GM19324 (cell line): ENCODE measurements at regions not wholly inside any gene's neighbourhood (a gene's known extent, or its start where the extent isn't known, plus 50 kb on each side); places are given as distances from the start of the nearest gene placed in this dataset.

Experiments used
- ATAC-seq: cut with Tn5 transposase; IDR thresholded peaks from one replicate; pipeline ENCODE4 v1.9.1; 2021; ENCODE audit warnings: mild to moderate bottlenecking, moderate library complexity; ENCODE audit not compliant: unreplicated experiment, low FRiP score

DNA sequence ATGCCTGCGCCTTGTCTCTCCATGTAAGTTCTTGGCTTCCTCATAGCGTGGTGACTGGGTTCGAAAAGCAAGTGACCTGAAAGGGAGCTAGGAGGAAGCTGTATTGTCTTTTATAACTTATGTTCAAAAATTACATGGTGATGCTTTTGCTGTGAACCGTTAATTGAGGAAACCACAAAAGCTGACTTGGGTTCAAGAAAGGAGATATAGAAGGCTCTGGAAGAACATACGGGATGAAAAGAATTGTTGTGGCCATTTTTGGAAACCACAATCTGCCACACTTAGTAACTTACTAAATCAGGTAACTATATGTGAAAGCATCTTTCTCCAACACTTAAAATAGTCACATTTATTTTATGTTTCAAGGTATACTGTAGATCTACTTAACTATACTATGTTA is 177.0 kb upstream of the RBMS1 start:
- ATAC-seq, result no peak

DNA sequence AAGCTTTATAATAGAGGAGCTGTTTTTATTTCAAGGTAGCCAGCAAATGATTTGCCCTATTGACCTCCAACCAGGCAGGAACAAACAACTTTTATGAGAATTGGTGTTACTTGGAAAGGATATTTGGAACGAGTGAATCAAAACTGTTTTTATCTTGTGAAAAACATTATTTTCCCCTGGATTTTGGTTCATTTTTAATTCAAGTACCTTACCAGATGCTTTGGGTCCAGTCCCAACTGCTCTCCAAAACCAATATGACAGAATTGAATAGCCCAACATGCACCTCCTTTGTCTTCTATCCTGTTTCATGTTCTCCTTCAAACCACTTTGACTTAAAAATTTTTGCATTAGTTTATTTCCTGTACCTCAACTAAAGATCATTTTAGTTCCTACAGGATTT is 178.6 kb upstream of the RBMS1 start:
- no peak for ATAC-seq

DNA sequence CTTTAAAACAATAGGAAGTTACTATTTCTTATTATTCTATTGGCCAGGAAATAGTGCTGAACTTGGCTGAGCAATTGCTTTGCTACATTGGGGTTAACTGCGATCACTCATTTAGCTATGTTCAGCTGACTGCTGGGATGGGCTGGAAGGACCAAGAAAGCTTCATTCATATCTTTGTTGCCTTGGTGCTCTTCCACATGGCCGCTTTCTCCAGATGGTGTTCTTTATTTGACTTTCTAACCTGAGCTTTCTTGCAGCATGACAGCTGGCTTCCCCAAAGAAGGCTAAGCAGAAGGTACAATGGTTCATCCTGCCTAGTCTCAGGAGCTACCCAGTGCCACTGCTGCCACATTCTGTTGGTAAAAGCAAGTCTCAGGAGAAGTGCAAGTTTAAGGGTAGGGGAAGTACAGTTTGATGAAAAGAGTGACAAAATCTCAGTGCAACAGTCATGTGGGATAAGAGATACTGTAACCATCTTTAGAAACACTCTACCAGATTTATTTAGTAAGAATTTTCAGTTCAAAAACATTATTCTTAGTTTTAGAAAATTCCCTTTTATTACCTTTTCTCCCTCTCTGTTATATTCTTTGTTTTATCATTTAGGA is 180.6 kb upstream of the RBMS1 start:
- no peak for ATAC-seq

GRCh38 chr2:160679686-160680085 is 186.1 kb upstream of the RBMS1 start:
- no peak for ATAC-seq

GRCh38 chr2:160680294-160680693 is 186.7 kb upstream of the RBMS1 start:
- no peak for ATAC-seq

- ATAC-seq, result no peak
Observed at GRCh38 chr2:160680974-160681373, 187.4 kb upstream of the RBMS1 start.

- no peak for ATAC-seq
Observed at GRCh38 chr2:160683206-160683605, 189.6 kb upstream of the RBMS1 start.

DNA sequence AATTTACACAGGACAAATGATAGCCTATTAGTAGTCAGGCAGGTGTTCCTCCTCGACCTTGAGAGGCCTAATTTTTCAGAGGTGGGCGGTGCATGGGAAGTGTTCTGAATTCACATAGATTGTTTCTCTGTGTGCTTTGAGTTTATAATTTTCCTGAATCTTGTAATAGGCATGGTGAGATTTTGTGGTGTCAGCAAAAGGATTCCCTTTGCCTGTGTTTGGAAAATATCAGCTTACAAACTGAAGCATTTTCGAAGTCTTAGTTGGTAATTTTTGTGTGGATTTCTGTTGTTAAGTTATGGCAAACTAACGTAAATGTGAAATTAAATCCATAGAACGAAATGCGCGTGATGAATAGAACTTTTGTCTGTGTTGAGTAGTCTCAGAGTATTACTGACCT is 194.0 kb upstream of the RBMS1 start:
- no peak for ATAC-seq

DNA sequence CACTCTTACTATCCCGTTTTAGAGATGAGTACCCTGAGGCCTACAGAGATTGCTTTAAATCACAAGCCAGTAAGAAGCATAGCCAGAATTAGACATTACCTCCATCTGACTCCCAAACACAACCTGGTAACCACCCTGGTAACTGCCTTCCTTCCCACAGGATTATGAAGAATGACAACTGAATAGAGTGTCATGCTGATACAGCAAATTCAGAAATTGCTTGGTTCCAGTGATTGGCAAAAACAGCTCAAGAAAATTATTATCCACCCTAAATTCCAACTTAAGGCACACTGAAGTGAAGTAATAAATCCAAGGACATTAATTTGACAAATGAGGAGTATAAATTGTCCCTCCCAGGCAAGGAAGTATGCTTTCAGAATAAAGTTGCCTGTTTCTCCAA is 195.8 kb upstream of the RBMS1 start:
- no peak for ATAC-seq

DNA sequence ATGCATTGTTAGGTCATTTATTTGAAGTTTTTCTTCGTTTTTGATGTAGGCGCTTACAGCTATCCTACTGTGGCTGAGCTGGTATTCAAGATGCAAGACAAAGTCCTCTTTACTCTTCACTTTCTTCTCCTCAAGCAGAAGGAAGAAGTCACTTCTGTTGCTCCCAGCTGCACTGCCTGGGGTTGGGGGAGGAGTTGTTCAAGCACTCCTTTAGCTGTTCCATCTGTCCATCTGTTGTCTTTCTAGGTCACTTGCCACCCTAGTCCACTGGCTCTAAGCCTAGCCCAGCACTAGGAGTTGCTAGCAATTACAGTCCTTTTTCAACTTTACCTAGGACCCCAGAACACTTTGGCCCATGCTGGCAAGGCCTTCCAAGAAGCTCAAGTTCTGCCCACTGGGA is 200.6 kb upstream of the RBMS1 start:
- peak; percentile 15 for ATAC-seq

- peak; percentile 50 for ATAC-seq
Observed at GRCh38 chr2:160694631-160695030, 201.0 kb upstream of the RBMS1 start.

DNA sequence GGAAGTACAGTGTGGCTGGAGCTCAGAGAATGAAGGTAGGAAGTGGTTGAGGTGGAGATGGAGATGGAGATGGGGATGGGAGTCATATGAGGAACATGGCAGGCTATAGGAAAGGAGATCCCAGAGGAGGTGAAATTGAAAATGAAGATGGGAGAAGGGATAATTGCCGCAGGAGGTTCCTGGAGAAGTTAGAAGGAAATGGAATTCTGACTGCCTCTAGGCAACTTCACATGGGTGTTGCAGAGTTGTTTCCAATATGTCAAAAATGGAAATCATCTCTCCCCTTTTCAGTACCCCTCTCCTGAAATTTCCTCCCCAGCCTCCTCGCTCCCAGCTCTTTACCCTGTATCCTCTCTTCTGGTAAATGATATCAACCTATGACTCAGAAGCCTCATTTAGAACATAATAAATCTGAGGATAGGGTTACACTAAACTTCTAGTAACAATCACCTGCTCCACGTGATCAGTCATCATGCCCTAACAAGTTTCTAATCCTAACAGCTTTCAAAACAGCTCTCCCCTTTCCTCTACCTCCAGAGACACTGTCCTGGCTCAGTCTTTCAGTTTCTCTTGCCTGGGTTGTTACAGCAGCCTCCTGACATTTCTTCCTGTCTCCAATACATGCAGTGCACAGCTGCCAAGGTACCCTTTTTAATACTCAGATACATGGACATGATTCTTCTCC is 201.9 kb upstream of the RBMS1 start:
- ATAC-seq, result no peak

- no peak for ATAC-seq
Observed at GRCh38 chr2:160696087-160696452, 202.5 kb upstream of the RBMS1 start.

GRCh38 chr2:160697817-160698216 is 204.2 kb upstream of the RBMS1 start:
- no peak for ATAC-seq

GRCh38 chr2:160700021-160700814 is 206.6 kb upstream of the RBMS1 start:
- ATAC-seq, result no peak

- no peak for ATAC-seq
Observed at GRCh38 chr2:160701822-160702221, 208.2 kb upstream of the RBMS1 start.

- no peak for ATAC-seq
Observed at GRCh38 chr2:160702754-160703153, 209.1 kb upstream of the RBMS1 start.

DNA sequence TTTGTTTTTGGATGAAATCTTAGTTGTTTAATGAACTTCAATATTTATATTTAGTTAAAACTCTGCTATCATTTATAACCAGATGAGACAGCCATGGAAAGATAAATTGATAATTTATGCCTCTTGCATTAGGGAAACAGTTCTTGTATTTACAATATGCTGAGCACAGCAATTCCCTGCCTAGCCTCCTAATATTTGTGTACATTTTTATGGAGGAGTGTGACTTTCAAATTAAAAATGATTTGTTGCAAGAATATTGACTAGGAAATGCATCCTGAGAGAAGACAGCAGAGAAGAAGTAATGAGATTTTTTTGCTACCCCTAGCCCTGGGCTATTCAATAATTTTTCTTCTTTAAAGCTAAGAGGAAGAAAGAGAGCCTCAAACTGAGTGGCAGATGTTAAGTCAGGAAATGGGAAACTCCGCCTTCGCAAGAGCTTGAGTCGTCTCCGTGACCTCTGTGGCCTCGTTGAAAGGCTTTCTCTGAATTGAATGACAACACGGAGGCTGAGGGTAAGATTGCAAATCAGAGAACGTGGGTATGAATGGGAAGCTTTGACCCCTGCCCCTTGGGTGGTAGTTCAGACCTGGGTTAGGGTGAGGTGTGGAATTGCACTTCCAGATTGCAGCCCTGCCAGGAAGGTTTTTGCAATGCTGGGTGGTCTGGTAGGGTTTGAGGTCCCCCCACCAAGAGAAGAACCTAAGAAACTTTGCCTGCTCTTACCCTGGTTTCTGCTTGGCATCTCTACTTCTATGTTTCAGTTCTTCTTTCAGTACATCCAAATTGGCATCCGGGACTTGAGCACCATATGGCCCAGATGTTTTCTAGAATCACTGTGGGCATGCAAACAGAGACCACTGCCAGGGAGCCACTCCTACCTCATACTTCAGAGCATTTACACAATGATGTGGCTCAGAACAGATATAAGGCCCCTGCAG is 210.3 kb upstream of the RBMS1 start:
- ATAC-seq, result peak; percentile 91

DNA sequence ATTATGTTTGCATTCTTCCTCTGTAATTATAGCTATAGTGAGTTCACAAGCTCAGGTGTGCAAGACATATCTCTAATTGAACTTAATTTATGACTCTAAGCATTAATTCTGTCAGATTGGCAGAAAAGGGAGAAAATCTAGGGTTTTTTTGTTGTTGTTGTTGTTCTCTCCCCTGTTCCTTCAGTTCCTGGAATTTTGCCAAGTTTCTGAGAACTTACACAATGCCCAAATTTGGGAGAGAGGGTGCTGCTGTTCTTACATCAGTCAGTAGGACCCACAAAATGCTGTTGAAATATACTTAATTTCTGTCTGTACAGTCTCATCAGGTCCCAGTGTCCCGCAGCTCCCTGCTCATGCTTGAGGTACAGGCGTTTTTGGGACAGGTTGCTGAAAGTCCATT is 221.8 kb upstream of the RBMS1 start:
- ATAC-seq, result no peak

DNA sequence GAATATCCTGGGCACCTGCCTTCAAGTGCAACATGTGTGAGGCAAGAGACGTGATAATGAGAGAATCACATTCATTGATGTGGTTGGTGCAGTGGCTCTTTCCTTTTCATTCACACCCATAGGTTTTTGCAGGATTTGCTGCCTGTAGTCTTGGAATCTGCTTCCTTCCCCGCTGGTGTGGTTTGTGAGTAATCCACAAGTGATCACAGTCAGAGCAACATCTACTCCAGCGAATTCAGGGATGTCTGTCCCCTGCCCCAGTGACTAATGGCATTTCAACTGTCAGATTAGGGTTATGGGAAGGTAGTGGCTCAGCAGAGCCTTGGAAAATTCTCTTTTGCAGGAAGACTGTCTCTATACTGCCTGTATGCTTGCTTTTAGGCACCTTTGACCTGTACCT is 225.5 kb upstream of the RBMS1 start:
- no peak for ATAC-seq

DNA sequence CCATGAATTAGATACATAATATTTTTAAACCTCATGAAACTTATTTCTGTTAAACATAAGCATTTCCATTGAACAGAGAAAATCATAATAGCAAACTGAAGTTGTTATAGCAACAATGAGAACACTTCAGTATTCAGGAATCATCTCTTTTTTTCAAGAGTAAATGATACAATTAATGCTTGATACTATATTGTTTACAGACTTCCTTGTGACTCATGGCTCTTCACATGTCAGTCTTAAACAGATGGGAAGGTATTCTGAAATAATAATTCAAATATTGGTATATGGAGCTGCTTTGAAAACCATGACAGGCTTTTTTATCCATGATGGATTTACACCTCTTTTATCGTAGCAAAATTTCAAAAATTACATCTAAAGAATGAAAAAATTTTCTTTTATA is 226.5 kb upstream of the RBMS1 start:
- ATAC-seq, result no peak
